ENCODE measurements at regions not wholly inside any gene's neighbourhood (a gene's known extent, or its start where the extent isn't known, plus 50 kb on each side); places are given as distances from the start of the nearest gene placed in this dataset.

- H3K79me2 ChIP-seq (ENCODE audit: insufficient read depth, low read length) = no peaks in the 10 kb centered on the region
- H3K9ac ChIP-seq (ENCODE audit: low read depth, low read length, poor library complexity, severe bottlenecking) = no peak overlapping the region
- no peak for TF ChIP-seq CTCF (conservative IDR thresholded peaks at IDR 0.05; ENCODE audit: low read length)
- no peak for TF ChIP-seq EZH2phosphoT487 (IDR thresholded peaks at IDR 0.05; ENCODE audit: borderline replicate concordance)
- no peak overlapping the region for H3K4me2 ChIP-seq (ENCODE audit: low read depth, low read length, poor library complexity, severe bottlenecking)
- H3K9me2 ChIP-seq (replicated peaks; ENCODE audit: low read depth, low read length) = no peaks in the 10 kb centered on the region
- no peaks in the 10 kb centered on the region for H3F3A ChIP-seq (ENCODE audit: low read depth)
- H3K9me3 ChIP-seq (ENCODE audit: insufficient read depth, low read depth, low read length) = no peaks in the 10 kb centered on the region
- no peaks in the 10 kb centered on the region for H3K27me3 ChIP-seq (ENCODE audit: insufficient read depth, low read length, poor library complexity, severe bottlenecking)
- H3K36me3 ChIP-seq (ENCODE audit: insufficient read depth, low read length) = no peaks in the 10 kb centered on the region
- no peak overlapping the region for H3K4me3 ChIP-seq (ENCODE audit: low read length, poor library complexity, severe bottlenecking)
- no peaks in the 10 kb centered on the region for H4K20me1 ChIP-seq (ENCODE audit: insufficient read depth, low read length, poor library complexity, severe bottlenecking)
- H3K4me1 ChIP-seq (ENCODE audit: insufficient read depth, low read length, poor library complexity, severe bottlenecking) = no peaks in the 10 kb centered on the region
- no peak overlapping the region for H2AFZ ChIP-seq (ENCODE audit: low read length)
These were observed 120.5 kb downstream of the SIK1 start for GRCh38 chr21:43306391-43306790.

- no peak for TF ChIP-seq EZH2phosphoT487 (IDR thresholded peaks at IDR 0.05; ENCODE audit: borderline replicate concordance)
- no peak for TF ChIP-seq CTCF (conservative IDR thresholded peaks at IDR 0.05; ENCODE audit: low read length)
These were observed 121.1 kb downstream of the SIK1 start for GRCh38 chr21:43305811-43306311.

GRCh38 chr21:43305336-43305665 lies 121.6 kb downstream of the SIK1 start:
- H2AFZ ChIP-seq (ENCODE audit: low read length) = no peak overlapping the region
- H3K4me2 ChIP-seq (ENCODE audit: low read depth, low read length, poor library complexity, severe bottlenecking) = no peak overlapping the region
- H3K79me2 ChIP-seq (ENCODE audit: insufficient read depth, low read length) = no peaks in the 10 kb centered on the region
- H3K9me2 ChIP-seq (replicated peaks; ENCODE audit: low read depth, low read length) = no peaks in the 10 kb centered on the region
- H3K27me3 ChIP-seq (ENCODE audit: insufficient read depth, low read length, poor library complexity, severe bottlenecking) = no peaks in the 10 kb centered on the region
- H3F3A ChIP-seq (ENCODE audit: low read depth) = no peaks in the 10 kb centered on the region
- H3K4me3 ChIP-seq (ENCODE audit: low read length, poor library complexity, severe bottlenecking) = no peak overlapping the region
- no peak overlapping the region for H3K9ac ChIP-seq (ENCODE audit: low read depth, low read length, poor library complexity, severe bottlenecking)
- H4K20me1 ChIP-seq (ENCODE audit: insufficient read depth, low read length, poor library complexity, severe bottlenecking) = no peaks in the 10 kb centered on the region
- H3K4me1 ChIP-seq (ENCODE audit: insufficient read depth, low read length, poor library complexity, severe bottlenecking) = no peaks in the 10 kb centered on the region
- H3K36me3 ChIP-seq (ENCODE audit: insufficient read depth, low read length) = no peaks in the 10 kb centered on the region
- no peaks in the 10 kb centered on the region for H3K9me3 ChIP-seq (ENCODE audit: insufficient read depth, low read depth, low read length)
- TF ChIP-seq EZH2phosphoT487 (IDR thresholded peaks at IDR 0.05; ENCODE audit: borderline replicate concordance) = no peak
- no peak for TF ChIP-seq CTCF (conservative IDR thresholded peaks at IDR 0.05; ENCODE audit: low read length)

More at GRCh38 chr21:43305811-43306311, 121.1 kb downstream of the SIK1 start:
- no peaks in the 10 kb centered on the region for H3F3A ChIP-seq (ENCODE audit: low read depth)
- no peak overlapping the region for H3K4me3 ChIP-seq (ENCODE audit: low read length, poor library complexity, severe bottlenecking)
- H3K9ac ChIP-seq (ENCODE audit: low read depth, low read length, poor library complexity, severe bottlenecking) = no peak overlapping the region
- no peaks in the 10 kb centered on the region for H3K79me2 ChIP-seq (ENCODE audit: insufficient read depth, low read length)
- no peak overlapping the region for H2AFZ ChIP-seq (ENCODE audit: low read length)
- H4K20me1 ChIP-seq (ENCODE audit: insufficient read depth, low read length, poor library complexity, severe bottlenecking) = no peaks in the 10 kb centered on the region
- H3K36me3 ChIP-seq (ENCODE audit: insufficient read depth, low read length) = no peaks in the 10 kb centered on the region
- H3K4me2 ChIP-seq (ENCODE audit: low read depth, low read length, poor library complexity, severe bottlenecking) = no peak overlapping the region
- no peaks in the 10 kb centered on the region for H3K9me2 ChIP-seq (replicated peaks; ENCODE audit: low read depth, low read length)
- no peaks in the 10 kb centered on the region for H3K4me1 ChIP-seq (ENCODE audit: insufficient read depth, low read length, poor library complexity, severe bottlenecking)
- no peaks in the 10 kb centered on the region for H3K9me3 ChIP-seq (ENCODE audit: insufficient read depth, low read depth, low read length)
- H3K27me3 ChIP-seq (ENCODE audit: insufficient read depth, low read length, poor library complexity, severe bottlenecking) = no peaks in the 10 kb centered on the region

All from Loucy (cell line).